ENCODE measurements at regions not wholly inside any gene's neighbourhood (a gene's known extent, or its start where the extent isn't known, plus 50 kb on each side); places are given as distances from the start of the nearest gene placed in this dataset.

- H3K9me3 Mint-ChIP-seq (ENCODE audit: unreplicated experiment): peaks cover 16% of the 10 kb centered on the region
- Histone ChIP-seq H3K4me1 (ENCODE audit: insufficient read depth, low read length) (peaks cover 7% of the 10 kb centered on the region), H3K27ac (ENCODE audit: low read depth, low read length) (no peak overlapping the region), H4K20me1 (ENCODE audit: insufficient read depth, low read length) (no peaks in the 10 kb centered on the region), H2AFZ (ENCODE audit: low read depth, low read length) (no peak overlapping the region), H3K36me3 (ENCODE audit: insufficient read depth, low read length) (no peaks in the 10 kb centered on the region), H3K9me3 (ENCODE audit: insufficient read depth, low read depth, low read length) (peaks cover 6% of the 10 kb centered on the region), H3K79me2 (ENCODE audit: insufficient read depth, low read length) (no peaks in the 10 kb centered on the region), H3K9ac (ENCODE audit: low read length) (no peak overlapping the region), H3K4me2 (ENCODE audit: low read length) (no peak overlapping the region), H3K27me3 (ENCODE audit: insufficient read depth, low read length) (no peaks in the 10 kb centered on the region), H3K4me3 (ENCODE audit: insufficient read depth, low read depth, low read length) (no peak overlapping the region)
- no peak overlapping the region for H3K27ac Mint-ChIP-seq (ENCODE audit: unreplicated experiment)
- DNase-seq (ENCODE audit: low read depth) (no peak), FAIRE-seq (no peak)
- H3K27me3 Mint-ChIP-seq (ENCODE audit: low read depth, unreplicated experiment): no peaks in the 10 kb centered on the region
- TF ChIP-seq CTCF (IDR thresholded peaks at IDR 0.05; ENCODE audit: insufficient read depth, low read depth, low read length) (no peak), EZH2 (IDR thresholded peaks at IDR 0.05; ENCODE audit: insufficient read depth, low read length) (no peak)
- H3K4me3 Mint-ChIP-seq (ENCODE audit: unreplicated experiment): no peak overlapping the region
- no peaks in the 10 kb centered on the region for H3K36me3 Mint-ChIP-seq (ENCODE audit: low read depth, unreplicated experiment)
- peaks cover 17% of the 10 kb centered on the region for H3K4me1 Mint-ChIP-seq (ENCODE audit: low read depth, unreplicated experiment)
Observed at GRCh38 chr2:160639472-160639871, 145.9 kb upstream of the RBMS1 start.

GRCh38 chr2:160646684-160647444 is 153.3 kb upstream of the RBMS1 start:
- no peaks in the 10 kb centered on the region for H3K79me2 ChIP-seq (ENCODE audit: insufficient read depth, low read length)
- H3K4me1 ChIP-seq (ENCODE audit: insufficient read depth, low read length): peaks cover 1% of the 10 kb centered on the region
- no peaks in the 10 kb centered on the region for H3K36me3 ChIP-seq (ENCODE audit: insufficient read depth, low read length)
- H3K27me3 Mint-ChIP-seq (ENCODE audit: low read depth, unreplicated experiment): no peaks in the 10 kb centered on the region
- H2AFZ ChIP-seq (ENCODE audit: low read depth, low read length): no peak overlapping the region
- H3K4me2 ChIP-seq (ENCODE audit: low read length): no peak overlapping the region
- H3K4me1 Mint-ChIP-seq (ENCODE audit: low read depth, unreplicated experiment): peaks cover 9% of the 10 kb centered on the region
- TF ChIP-seq CTCF (IDR thresholded peaks at IDR 0.05; ENCODE audit: insufficient read depth, low read depth, low read length) (no peak), EZH2 (IDR thresholded peaks at IDR 0.05; ENCODE audit: insufficient read depth, low read length) (no peak)
- peaks cover 3% of the 10 kb centered on the region for H3K36me3 Mint-ChIP-seq (ENCODE audit: low read depth, unreplicated experiment)
- H3K27me3 ChIP-seq (ENCODE audit: insufficient read depth, low read length): no peaks in the 10 kb centered on the region
- H3K27ac Mint-ChIP-seq (ENCODE audit: unreplicated experiment): no peak overlapping the region
- H3K9ac ChIP-seq (ENCODE audit: low read length): no peak overlapping the region
- H3K4me3 ChIP-seq (ENCODE audit: insufficient read depth, low read depth, low read length): no peak overlapping the region
- peaks cover 3% of the 10 kb centered on the region for H3K9me3 Mint-ChIP-seq (ENCODE audit: unreplicated experiment)
- no peak for FAIRE-seq
- no peak overlapping the region for H3K4me3 Mint-ChIP-seq (ENCODE audit: unreplicated experiment)
- H3K27ac ChIP-seq (ENCODE audit: low read depth, low read length): no peak overlapping the region
- no peaks in the 10 kb centered on the region for H3K9me3 ChIP-seq (ENCODE audit: insufficient read depth, low read depth, low read length)
- no peak for DNase-seq (ENCODE audit: low read depth)
- no peaks in the 10 kb centered on the region for H4K20me1 ChIP-seq (ENCODE audit: insufficient read depth, low read length)

Measured in astrocyte (in vitro differentiated cells and primary cell).